Activated CD4-positive, alpha-beta T cell treated with anti-CD3 and anti-CD28 coated beads, Interleukin-2, amount 50 U/mL, for 48 hours (primary cell): ENCODE measurements at regions not wholly inside any gene's neighbourhood (a gene's known extent, or its start where the extent isn't known, plus 50 kb on each side); places are given as distances from the start of the nearest gene placed in this dataset.
"Not testable (repeated sequence)": the region's sequence is repeated elsewhere in the genome, so short reads cannot be mapped to it uniquely, and the experiment has no call there.

Source experiments
- DNase-seq, 2 experiments: peaks; one replicate each; pipeline ENCODE4 v3.0.0-alpha.2; 2020

DNA sequence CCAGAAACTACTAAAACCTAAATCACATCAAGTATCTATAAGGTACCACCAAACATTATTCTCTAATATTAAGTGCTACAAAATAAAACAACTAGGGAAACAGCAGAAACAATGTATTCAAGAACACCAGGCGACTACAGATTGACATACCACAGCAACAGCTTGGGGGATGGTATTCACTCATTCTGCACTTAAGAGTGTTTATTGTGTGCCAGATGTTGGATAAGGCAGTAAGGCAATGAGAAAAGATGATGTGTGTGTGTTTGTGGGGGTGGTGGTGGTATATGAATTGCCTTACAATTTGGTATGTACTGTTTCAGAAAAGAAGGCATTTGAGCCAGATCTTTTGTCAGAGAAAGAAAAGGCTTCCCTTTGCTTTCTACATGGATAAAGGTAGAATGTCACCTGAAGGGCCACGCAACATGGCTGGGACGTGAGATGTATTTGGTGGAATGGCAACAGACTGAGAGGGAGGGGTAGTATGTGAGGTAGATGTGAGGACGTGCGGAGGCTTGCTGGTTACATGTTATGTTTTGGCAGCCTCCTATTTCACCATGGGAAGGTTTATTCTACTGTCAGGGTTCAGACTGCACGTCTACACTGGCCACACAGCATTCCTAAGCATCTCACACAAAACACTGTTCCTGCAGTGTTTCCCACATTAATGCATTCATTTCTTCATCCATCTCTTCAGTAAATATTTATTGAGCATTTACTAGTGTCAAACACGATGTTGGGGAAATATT lies 300.7 kb downstream of the KLF12 start:
- no peak for DNase-seq

DNA sequence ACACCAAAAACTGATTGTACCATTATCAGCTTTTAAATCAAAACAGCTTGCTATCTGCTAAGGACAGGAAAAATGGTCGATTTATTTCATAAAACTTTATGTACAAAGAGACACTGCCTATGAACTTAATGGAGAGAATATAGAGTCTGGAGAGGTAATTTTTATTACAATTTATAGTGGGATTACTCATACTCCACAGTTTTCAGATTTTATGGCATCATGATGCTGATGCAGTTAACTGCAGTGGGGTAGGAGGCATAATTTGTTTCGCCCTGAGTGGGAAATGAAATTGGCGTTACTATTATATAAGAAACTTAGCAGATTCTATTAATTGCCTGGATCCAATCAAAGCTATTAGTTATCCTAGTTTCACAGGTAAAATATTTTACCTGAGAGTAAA lies 301.4 kb downstream of the KLF12 start:
- no peak for DNase-seq

DNA sequence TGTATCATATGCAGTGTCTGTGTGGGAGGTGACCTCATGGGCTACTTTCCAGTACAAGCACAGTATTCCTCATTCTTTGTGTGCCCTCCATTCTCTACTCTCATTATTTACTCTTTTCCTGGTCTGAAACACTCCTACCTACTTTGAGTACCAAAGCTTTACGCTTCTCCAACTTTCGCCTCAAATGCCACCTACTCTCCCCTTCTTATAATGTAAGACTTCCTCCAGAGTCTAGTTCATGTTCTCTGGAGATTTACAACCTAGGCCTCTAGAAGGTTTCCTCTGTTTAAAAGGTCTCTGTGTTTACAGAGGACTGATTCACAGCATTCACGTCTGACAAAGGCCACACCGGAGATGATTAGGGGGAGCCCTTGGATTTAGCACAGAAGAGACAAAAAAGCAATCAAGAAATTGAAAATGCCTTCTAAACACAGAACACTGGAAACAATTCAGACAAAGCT lies 302.0 kb downstream of the KLF12 start:
- no peak for DNase-seq

DNA sequence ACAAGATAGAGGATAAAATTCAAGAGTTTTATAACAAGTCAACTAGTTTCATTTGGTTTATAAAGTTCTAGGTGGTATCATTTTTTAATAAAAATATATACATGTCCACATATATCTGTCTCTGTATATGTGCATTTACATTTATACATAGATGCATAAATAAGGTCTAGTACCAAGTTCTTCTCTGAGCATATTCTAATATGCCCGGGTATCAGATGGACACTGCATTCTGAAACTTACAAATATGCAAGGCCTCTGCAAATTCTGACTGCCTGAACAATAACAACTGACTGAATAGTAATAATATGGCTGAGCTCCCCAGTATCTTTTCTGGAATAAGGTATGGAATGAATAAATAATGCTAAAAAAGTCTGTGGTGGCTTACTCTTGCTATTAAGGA lies 304.8 kb downstream of the KLF12 start:
- no peak for DNase-seq

DNA sequence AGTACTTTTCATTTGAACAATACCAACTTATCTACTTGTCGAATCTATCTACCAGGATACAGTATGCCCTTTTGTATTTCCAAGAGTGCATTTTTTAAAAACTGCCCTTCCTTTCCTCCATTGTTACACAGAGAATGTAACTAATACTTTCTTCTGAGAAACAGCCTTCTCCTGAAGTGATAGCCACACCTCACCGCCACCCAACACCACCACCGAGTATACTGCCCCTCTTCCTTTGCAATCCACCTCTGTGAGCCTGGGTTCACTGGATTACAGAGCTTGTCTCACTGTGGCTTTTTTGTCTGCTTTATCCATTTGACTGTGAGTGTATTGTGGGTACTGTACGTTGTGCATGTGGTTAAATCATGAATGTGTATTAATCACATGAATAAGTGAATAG lies 305.4 kb downstream of the KLF12 start:
- no peak for DNase-seq

DNA sequence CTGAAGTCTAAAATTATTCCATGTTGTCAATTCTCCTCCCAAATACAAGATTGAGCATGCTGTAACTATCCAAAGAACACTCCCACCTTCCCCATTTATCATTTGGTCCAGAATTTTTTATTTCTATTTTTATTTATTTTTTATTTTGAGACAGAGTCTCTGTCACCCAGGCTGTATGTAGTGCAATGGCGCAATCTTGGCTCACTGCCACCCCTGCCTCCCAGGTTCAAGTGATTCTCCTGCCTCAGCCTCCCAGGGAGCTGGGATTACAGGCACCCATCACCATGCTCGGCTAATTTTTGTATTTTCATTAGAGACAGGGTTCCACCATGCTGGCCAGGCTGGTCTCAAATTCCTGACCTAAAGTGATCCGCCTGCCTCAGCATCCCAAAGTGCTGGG lies 306.8 kb downstream of the KLF12 start:
- DNase-seq = no peak

DNA sequence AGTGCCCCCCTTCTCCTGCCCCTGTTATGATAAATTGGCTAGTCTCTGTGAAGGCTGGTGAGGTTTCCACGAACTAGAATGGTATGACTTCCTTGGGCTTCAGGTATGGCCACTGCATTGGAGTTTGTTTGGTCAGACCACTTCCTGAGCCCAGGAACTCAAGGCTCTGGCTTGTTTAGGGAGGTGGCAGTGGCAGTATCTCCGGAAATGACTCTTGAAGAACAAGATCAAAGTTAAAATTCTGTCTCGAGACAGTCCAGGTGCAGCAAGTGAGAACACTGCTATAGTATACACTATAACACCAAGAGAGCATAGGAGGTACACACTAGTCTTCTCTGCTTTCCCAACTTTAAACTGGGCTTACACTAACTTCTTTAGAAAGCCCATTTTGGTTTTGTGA lies 309.1 kb downstream of the KLF12 start:
- no peak for DNase-seq

DNA sequence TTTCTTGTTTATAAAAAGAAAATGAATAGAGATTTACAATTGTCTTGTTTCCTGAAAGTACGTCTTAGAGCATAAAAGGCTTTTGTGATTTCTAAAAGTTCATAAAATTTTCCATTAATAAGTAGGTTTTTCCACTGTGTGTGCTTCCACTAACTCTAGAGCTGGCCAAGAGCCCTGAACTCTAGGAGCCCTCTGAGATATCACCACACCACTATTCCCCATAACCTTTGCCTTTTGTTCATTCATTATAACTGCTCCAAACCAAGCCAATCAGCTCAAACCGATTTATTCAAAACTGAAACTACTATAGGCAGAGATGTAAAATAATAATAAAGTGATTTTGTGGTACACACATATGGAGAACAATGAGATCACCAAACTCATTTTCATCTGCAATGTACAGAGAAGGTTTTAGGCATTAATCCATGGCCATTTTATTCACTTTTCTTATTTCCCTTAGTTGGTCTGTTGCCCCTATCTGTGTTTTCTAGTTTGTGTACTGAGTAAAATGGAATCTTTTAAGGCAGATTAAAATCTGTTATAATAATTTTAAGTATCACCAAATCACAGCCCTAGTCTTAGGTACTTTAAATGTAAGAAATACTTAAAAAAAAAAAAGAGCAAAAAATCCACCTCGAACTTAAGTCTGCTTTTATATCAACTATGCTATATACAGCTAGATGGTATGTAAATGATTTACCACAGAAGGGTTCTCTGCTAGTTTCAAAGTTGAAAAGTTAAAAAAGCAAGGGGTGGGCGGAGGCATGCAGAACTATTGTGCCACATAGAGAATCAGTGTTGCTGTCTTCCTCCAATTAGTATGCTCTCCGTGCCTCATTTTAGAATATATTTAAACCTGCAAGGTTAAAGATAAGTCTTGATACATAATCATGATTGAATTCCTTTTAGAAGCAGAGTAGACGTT lies 311.3 kb downstream of the KLF12 start:
- DNase-seq = no peak

DNA sequence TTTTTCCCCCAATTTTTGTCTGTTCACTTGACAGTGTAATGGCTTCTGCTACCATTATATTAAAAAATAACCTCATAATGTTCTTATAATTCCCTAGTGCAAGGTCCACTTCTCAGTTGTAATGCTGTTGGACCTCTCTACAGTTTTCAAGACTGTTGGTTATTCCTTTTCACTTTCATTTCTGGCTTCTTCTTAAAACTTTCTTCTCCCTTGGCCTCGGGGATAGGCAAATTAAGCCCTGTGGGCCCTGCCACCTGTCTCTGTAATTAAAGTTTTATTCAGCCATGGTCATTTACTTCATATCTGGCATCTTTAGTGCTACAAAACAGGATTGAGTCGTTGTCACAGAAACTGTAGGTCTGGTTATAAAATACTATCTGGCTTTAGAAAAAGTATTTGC lies 313.5 kb downstream of the KLF12 start:
- no peak for DNase-seq

DNA sequence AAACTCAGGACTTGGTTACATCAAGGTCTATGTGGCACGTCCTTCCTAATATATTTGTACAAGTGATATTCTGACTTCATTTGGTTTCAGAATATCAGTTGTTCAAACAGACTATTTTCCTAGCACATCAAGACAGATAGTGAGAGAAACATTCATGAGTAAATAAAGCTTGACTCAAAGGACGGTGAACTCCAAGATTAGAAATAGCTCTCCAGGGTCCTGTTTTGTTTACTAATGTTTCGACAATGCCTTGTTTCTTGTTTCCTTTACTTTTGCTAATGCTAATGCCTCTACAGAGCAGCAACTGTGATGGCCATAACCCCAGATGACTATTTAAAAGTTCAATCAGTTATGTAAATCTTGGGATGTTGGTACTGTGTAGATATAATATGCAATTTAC lies 313.9 kb downstream of the KLF12 start:
- DNase-seq = no peak

DNA sequence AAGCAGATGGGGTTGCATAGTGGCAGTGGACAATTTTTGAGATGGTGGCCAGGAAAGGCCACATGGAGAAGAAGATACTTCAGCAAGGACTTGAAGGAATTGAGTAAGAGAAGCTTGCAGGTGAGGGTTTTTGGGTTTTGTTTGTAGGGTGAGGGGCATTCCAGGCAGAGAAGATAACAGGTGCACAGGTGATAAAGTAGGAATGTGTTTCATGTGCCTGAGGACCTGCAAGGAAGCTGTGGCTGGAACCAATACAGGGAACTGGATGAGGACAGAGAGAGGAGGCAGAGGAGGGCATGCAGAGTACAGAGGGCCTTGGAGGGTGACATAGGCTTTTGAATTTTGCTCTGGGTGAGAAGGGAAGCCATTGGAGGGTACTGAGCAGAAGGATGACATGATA lies 314.5 kb downstream of the KLF12 start:
- no peak for DNase-seq

DNA sequence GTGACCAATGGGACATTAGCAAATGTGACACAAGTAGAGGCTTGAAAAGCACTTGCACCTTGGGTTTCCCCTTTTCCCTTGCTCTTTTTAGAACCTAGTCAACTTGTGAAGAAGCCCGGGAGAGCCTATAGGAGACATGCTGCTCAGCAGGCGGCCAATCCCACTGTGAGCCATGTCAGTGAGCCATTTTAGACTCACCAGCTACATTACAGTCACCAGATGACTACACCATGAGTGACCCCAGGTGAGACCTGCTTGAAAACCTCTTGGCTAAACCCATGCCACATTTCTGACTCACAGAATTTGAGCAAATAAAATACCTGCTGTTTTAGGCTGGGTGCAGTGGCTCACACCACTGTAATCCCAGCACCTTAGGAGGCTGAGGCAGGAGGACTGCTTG lies 317.5 kb downstream of the KLF12 start:
- no peak for DNase-seq

DNA sequence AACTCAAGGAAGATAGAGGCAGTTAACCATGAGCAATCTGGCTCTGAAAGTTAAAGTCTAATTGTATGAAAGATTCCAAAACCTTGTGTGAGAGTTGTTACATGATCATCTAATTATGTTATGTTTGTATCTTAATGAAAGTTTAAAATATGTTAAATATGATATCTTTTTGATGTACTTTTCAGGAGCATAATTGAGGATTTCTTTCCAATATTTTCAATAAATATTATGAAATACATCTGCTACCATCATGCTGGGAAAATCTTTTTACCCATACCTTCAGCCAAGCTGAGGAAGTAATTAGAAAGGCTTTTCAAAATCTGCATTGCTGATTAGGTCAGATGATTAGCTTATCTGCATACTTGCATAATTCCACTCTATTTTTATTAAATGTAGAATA lies 318.4 kb downstream of the KLF12 start:
- no peak for DNase-seq

DNA sequence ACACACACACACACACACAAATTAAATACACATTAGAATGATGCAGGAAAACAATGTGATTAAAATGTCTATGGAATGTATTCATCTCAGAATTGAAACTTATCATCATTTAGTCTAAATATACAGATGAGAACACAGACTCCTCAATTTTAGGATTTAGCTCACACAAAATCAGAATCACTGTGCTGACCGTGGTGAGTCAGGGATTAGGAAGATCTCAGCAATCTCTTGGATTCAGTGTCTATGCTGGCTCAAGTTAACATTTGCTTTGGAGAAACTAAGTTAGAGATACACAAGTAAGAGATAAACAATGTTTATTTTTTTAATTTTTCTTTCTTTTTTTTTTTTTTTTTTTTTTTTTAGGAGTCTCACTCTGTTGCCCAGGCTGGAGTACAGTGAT lies 323.6 kb downstream of the KLF12 start:
- DNase-seq = no peak

DNA sequence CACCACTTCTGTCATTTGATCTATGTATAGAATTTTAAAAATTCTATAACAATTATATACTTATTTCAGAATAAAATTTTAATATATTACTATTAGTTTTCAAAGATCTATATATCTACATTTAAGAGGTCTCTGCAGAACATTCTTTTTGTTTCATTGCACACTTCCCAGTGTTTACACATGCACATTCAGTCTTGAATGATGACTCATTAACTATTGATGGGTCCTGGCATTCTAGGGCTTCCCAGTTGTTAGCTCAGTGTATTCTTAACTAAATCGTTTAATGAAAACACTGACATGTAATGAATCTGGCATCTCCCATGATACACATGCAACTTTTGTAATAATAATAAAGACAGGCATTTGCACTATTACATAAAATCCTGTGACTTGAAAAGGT lies 324.6 kb downstream of the KLF12 start:
- no peak for DNase-seq

DNA sequence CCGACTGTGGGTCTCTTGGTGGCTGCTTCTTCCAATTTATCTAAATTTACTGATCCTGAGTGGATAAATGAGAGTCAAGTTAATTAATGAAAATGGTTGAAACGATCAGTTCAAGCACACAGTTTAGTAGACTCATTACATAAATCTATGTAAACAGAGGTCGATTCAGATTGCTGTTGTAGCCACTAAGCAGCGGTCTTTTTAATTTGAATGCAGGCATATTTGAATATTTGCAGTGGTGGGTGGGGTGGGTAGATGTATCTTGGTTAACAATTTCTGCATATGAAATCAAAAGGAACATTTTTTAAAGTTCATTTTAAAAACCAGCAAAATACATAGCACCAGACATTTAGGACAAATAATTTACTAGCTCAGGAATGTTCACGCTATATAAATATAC lies 325.9 kb downstream of the KLF12 start:
- no peak for DNase-seq

DNA sequence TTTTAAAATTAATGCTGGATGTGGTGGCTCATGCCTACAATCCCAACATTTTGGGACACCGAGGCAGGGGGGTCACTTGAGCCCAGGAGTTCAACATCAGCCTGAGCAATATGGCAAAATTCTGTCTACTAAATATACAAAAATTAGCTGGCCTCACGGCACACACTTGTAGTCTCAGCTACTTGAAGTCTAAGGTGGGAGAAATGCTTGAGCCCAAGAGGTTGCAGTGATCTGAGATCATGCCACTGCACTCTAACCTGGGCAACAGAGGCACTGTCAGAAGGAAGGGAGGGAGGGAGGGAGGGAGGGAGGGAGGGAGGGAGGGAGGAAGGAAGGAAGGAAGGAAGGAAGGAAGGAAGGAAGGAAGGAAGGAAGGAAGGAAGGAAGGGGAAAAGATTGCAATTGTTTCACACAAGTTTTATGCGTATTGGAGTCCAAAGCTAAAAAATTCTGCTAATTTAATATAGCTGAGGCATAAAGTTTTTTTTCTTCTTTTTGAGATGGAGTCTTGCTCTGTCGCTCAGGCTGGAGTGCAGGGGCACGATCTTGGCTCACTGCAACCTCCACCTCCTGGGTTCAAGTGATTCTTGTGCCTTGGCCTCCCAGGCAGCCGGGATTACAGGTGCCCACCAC lies 328.8 kb downstream of the KLF12 start:
- DNase-seq = not testable (repeated sequence)

DNA sequence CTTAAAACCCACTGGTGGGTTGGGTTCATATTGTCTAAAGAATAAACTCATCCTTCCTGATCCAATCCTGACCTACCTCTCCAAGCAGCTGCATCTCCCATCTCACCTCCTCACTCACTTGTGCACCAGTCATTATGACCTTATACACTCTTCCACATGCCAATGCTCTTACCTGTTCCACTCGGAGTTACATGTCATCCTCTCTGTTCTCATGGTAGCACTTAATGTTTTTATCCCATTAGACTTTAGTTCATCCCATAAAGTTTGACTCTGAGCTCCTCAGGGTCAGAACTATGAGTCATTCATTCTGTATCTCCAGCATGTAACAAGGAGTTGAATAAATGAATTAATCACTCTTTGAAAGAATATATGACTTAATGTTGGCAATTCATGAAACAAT lies 330.2 kb downstream of the KLF12 start:
- no peak for DNase-seq

DNA sequence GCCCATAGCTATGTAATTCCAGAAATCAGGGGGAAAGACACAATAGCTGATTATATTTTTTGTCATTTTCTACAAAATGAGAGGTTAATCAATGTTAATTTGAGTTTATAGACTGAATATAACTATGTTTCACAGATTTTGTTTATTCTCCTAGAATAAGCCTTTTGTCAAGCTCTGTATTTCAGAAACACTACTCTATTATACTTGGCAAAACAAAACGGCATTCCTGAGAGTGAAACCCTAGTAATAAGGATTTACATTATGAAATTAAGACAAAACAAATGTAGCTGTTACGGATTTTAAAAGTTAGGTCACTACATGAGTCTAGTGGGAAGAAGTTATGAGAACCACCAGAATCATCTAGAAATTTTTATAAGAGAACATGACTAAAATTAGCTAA lies 334.2 kb downstream of the KLF12 start:
- no peak for DNase-seq

DNA sequence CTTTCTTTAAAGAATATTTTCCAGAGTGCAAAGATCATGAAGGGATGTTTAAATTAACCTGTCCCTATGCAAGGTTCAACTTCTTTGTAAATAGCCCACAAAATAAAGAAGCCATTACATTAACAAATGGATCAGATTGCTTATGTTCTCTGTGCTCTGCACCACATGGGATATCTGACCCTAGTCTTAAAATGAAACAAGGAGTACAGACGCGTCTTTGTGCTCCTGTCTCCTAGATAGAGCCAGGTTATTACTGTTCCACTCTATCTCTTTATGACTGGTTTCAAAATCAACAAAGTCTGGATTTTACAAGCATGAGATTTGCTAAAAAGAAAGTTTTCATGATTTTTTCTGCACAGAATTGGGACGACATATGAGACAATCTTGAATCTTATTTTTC lies 339.4 kb downstream of the KLF12 start:
- no peak for DNase-seq

DNA sequence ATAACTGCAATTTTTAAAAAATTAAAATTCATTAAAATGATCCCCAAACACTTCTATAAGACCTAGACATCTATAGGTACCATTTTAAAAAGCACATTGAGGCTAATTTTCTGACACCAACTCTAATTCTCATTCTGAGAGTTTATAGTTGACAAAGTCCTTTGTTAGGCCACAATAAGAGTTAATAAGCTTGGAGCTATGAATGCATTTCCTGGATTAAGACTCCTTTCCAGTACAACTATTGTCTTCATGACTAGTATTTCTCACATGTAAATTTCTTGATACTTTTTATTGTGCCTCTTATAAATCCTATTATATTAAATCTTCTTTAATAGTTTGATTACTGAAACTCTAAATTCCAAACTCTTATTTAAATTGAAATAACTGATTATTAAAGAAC lies 340.8 kb downstream of the KLF12 start:
- no peak for DNase-seq

DNA sequence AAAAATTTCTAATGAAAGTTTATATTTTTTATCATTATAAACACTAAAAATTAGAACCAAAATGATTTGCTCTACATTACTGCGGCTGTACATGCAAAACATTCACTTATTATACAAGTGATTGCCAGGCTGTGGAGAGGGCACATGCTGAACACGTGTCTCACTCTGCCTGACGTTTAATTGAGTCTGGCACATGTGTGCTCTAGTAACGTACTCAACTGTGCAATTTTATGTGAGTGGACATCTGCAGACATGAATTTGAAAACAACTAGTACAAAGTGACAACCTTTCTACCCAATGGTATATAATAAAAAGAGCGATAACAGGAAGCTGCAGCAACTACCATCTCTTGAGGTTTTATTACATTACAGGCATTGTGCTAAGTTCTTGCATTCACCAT lies 341.4 kb downstream of the KLF12 start:
- no peak for DNase-seq
